Heart right ventricle (tissue), 16 donors: ENCODE measurements at regions not wholly inside any gene's neighbourhood (a gene's known extent, or its start where the extent isn't known, plus 50 kb on each side); places are given as distances from the start of the nearest gene placed in this dataset.

Experiments
- ATAC-seq, 8 donors: fragments of 200-7000 bp; cut with Tn5 transposase; one replicate each; pipeline ENCODE4 v1.9.1; 2020; ENCODE audit warnings: mild to moderate bottlenecking in 8 of 8, moderate library complexity in 8 of 8, moderate number of reproducible peaks in 1 of 8
- DNase-seq, 2 donors: peaks; one replicate each; pipeline ENCODE4 v3.0.0-alpha.2; 2020
- H3K27ac ChIP-seq, 10 donors: fragments of 200-600 bp; sonication (generic) in 2 of 10; one replicate each; pipeline versions ENCODE4 v1.5.0 to v1.8.0; 2020 to 2022; ENCODE audit warnings: mild to moderate bottlenecking in 3 of 10
- H3K27me3 ChIP-seq, 7 donors: fragments of 200-600 bp; one replicate each; pipeline ENCODE4 v1.8.0; 2021 to 2022; ENCODE audit warnings: mild to moderate bottlenecking in 2 of 7
- H3K36me3 ChIP-seq, 9 donors: fragments of 200-600 bp; sonication (generic) in 1 of 9; one replicate each; pipeline versions ENCODE4 v1.5.0 to v1.8.0; 2020 to 2022; ENCODE audit warnings: mild to moderate bottlenecking in 2 of 9
- H3K4me1 ChIP-seq, 9 donors: fragments of 200-600 bp; sonication (generic) in 1 of 9; one replicate each; pipeline versions ENCODE4 v1.5.0 to v1.8.0; 2020 to 2022; ENCODE audit warnings: mild to moderate bottlenecking in 4 of 9
- H3K4me3 ChIP-seq, 10 donors: fragments of 200-600 bp; sonication (generic) in 2 of 10; one replicate each; pipeline versions ENCODE4 v1.5.0 to v1.8.0; 2020 to 2022; ENCODE audit warnings: mild to moderate bottlenecking in 7 of 10, moderate library complexity in 2 of 10
- H3K9me3 ChIP-seq, 11 donors: fragments of 200-600 bp in 10 of 11; sonication (generic) in 2 of 11; one replicate each; pipeline versions ENCODE4 v1.5.0 to v1.8.0; 2013 to 2022; ENCODE audit warnings: mild to moderate bottlenecking in 2 of 11, control low read depth in 1 of 11, moderate library complexity in 1 of 11
- CTCF ChIP-seq, 9 donors: fragments of 200-600 bp; sonication (generic) in 2 of 9; IDR thresholded peaks; one replicate each; pipeline versions ENCODE4 v1.5.0 to v1.8.0; 2021 to 2022; ENCODE audit warnings: antibody characterized with exemption in 9 of 9, mild to moderate bottlenecking in 5 of 9, moderate library complexity in 1 of 9
- WGBS, 2 donors: extraction: QIAGEN DNeasy Blood & Tissue Kit; methylation state at CpG; one replicate each; pipeline ENCODE4 v1.1.7; 2013; ENCODE audit warnings: inconsistent platforms in 1 of 2; 5-methylcytosine and 5-hydroxymethylcytosine counted together
- intact Hi-C, 10 donors: fragments of 100-400 bp; cut with DNase I; formaldehyde crosslinking; loops; one replicate each; pipeline versions ENCODE4 v1.11.1 to v1.14.2; 2022
- donor health status: Arrhythmogenic right ventricular cardiomyopathy.
- donor health status: ischemic (EF 13 %, LVEDD 7.1; RV severe dilation, severe dysfunction).
- donor health status: healthy with polysubstance abuse.
- donor health status: DM: no; HTN: yes; CAD: no.
- donor health status: DM: no; HTN: no; CAD: no.
- donor health status: ischemic (EF 25% LVEDD 6.9; RV normal size, moderate dysfunction).
- donor health status: ischemic (EF 25% LVEDD 5.7; RV mildly dilated, moderate dysfunction).
- donor health status: healthy.
- donor health status: DM: yes; HTN: yes; CAD: no.
- donor health status: Ischemic cardiomyopathy.
- donor health status: ischemic (EF 35%, LVEDD 5.7; RV mildly dilated, moderate dysfunction).
- donor health status: nonischemic (EF 11% LVEDD 7.7; RV severe dilation, severe dysfunction).
- donor health status: DM: yes; HTN: yes; CAD: no.
- donor health status: PGD.
- donor health status: ischemic (EF 29% LVEDD 5.4; RV normal size, mild dysfunction).
- donor health status: nonischemic (EF 23%, LVEDD 6.1; RV moderate dilation, normal function).

- H3K27ac ChIP-seq = no peak overlapping the region
- no peak overlapping the region for H3K4me3 ChIP-seq
- DNase-seq = no peak
- no peaks in the 10 kb centered on the region for H3K4me1 ChIP-seq
- no peaks in the 10 kb centered on the region for H3K36me3 ChIP-seq
- ATAC-seq = no peak
- TF ChIP-seq CTCF (IDR thresholded peaks at IDR 0.05) = no peak
- peaks cover 0 to 30% (median 0%) of the 10 kb centered on the region in 11 donors for H3K9me3 ChIP-seq
- intact Hi-C loops = no loop called here
- H3K27me3 ChIP-seq = no peaks in the 10 kb centered on the region
- 63 to 66% methylated on average over 2 of the region's 2 CpGs for WGBS, 2 donors
Observed at GRCh38 chr6:86657192-86657591, 280.1 kb upstream of the HTR1E start.

GRCh38 chr6:86629123-86629522, 308.2 kb upstream of the HTR1E start:
- peaks cover 0 to 19% (median 0%) of the 10 kb centered on the region in 11 donors for H3K9me3 ChIP-seq
- H3K4me3 ChIP-seq = no peak overlapping the region
- intact Hi-C loops = no loop called here
- H3K27me3 ChIP-seq = no peaks in the 10 kb centered on the region
- ATAC-seq = no peak
- no peak overlapping the region for H3K27ac ChIP-seq
- no peak for TF ChIP-seq CTCF (IDR thresholded peaks at IDR 0.05)
- 19% methylated on average over 1 of the region's 1 CpG for WGBS, 2 donors
- no peaks in the 10 kb centered on the region for H3K4me1 ChIP-seq
- DNase-seq = no peak
- no peaks in the 10 kb centered on the region for H3K36me3 ChIP-seq

DNA sequence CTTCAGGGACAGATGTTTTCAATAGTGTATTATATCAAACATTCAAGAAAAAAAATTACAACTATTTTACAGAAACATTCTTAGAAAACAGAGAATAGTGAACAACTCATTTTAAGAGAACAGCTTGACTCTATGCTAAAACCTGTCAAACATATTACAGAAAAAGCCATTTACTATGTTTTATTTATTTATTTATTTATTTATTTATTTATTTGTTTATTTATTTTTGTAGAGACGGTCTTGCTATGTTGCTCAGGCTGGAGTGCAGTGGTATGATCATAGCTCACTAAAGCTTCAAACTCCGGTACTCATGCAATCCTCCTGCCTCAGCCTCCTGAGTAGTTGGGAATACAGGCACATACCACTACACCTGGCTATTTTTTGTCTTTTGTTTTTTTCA, 317.9 kb upstream of the HTR1E start:
- no peak for TF ChIP-seq CTCF (IDR thresholded peaks at IDR 0.05)
- ATAC-seq = no peak
- intact Hi-C loops = no loop called here
- no peak for DNase-seq
- Histone ChIP-seq H3K4me1 (no peaks in the 10 kb centered on the region), H3K9me3 (peaks cover 0 to 40% (median 11%) of the 10 kb centered on the region in 11 donors), H3K4me3 (no peak overlapping the region), H3K27ac (no peak overlapping the region), H3K27me3 (no peaks in the 10 kb centered on the region), H3K36me3 (no peaks in the 10 kb centered on the region)
- WGBS, 2 donors = 84 to 98% methylated on average over 2 of the region's 2 CpGs

GRCh38 chr6:86615299-86615698, 322.0 kb upstream of the HTR1E start:
- ATAC-seq (no peak), DNase-seq (no peak)
- no peak for TF ChIP-seq CTCF (IDR thresholded peaks at IDR 0.05)
- Histone ChIP-seq H3K4me1 (no peaks in the 10 kb centered on the region), H3K36me3 (no peaks in the 10 kb centered on the region), H3K27ac (no peak overlapping the region), H3K27me3 (no peaks in the 10 kb centered on the region), H3K9me3 (peaks cover 0 to 11% (median 3%) of the 10 kb centered on the region in 11 donors), H3K4me3 (no peak overlapping the region)
- intact Hi-C loops = no loop called here
- 17 to 22% methylated on average over 1 of the region's 1 CpG for WGBS, 2 donors
